H9 (cell line): ENCODE measurements at regions not wholly inside any gene's neighbourhood (a gene's known extent, or its start where the extent isn't known, plus 50 kb on each side); places are given as distances from the start of the nearest gene placed in this dataset.

ENCODE experiments used
- DNase-seq: peaks from one replicate; pipeline ENCODE4 v3.0.0-alpha.2; 2017
- H2AFZ ChIP-seq: one replicate; pipeline ENCODE4 v1.6.1; 2013; ENCODE audit warnings: mild to moderate bottlenecking, low read length, control low read depth, moderate library complexity
- H2AK5ac ChIP-seq: 2 replicates; pipeline ENCODE4 v1.6.1; 2013; ENCODE audit warnings: low read length, control low read depth, mixed read lengths; ENCODE audit not compliant: insufficient read length
- H2BK120ac ChIP-seq: one replicate; pipeline ENCODE4 v1.6.1; 2013; ENCODE audit warnings: low read depth, mild to moderate bottlenecking, low read length, control low read depth, inconsistent platforms; ENCODE audit not compliant: poor library complexity, severe bottlenecking
- H2BK12ac ChIP-seq: 2 replicates; pipeline ENCODE4 v1.6.1; 2013; ENCODE audit warnings: low read length, control low read depth, mixed read lengths, low read depth; ENCODE audit not compliant: insufficient read length
- H2BK15ac ChIP-seq: 2 replicates; pipeline ENCODE4 v1.6.1; 2013; ENCODE audit warnings: low read depth, low read length, control low read depth
- H2BK20ac ChIP-seq: one replicate; pipeline ENCODE4 v1.6.1; 2013; ENCODE audit warnings: low read depth, mild to moderate bottlenecking, low read length, control low read depth, inconsistent platforms; ENCODE audit not compliant: poor library complexity, severe bottlenecking
- H2BK5ac ChIP-seq: 2 replicates; pipeline ENCODE4 v1.6.1; 2013; ENCODE audit warnings: low read length, control low read depth, mixed read lengths; ENCODE audit not compliant: insufficient read length
- H3K14ac ChIP-seq: 2 replicates; pipeline ENCODE4 v1.6.1; 2013; ENCODE audit warnings: low read length, control low read depth; ENCODE audit not compliant: insufficient read depth
- H3K18ac ChIP-seq: 2 replicates; pipeline ENCODE4 v1.6.1; 2013; ENCODE audit warnings: low read depth, mild to moderate bottlenecking, mixed read lengths, low read length, control low read depth; ENCODE audit not compliant: insufficient read length
- H3K23ac ChIP-seq: 2 replicates; pipeline ENCODE4 v1.6.1; 2013; ENCODE audit warnings: low read length, control low read depth, mixed read lengths, low read depth; ENCODE audit not compliant: insufficient read length
- H3K23me2 ChIP-seq: 2 replicates; pipeline ENCODE4 v1.6.1; 2013; ENCODE audit warnings: low read depth, mild to moderate bottlenecking, mixed read lengths, low read length, control low read depth; ENCODE audit not compliant: insufficient read length, poor library complexity, severe bottlenecking
- H3K27ac ChIP-seq: 2 replicates; pipeline ENCODE4 v1.5.1; 2013; ENCODE audit warnings: low read length, control low read depth, mixed read lengths, low read depth; ENCODE audit not compliant: insufficient read length
- H3K27me3 ChIP-seq: 2 replicates; pipeline ENCODE4 v1.6.1; 2013; ENCODE audit warnings: low read length, control low read depth, inconsistent platforms; ENCODE audit not compliant: insufficient read depth
- H3K4ac ChIP-seq: 2 replicates; pipeline ENCODE4 v1.6.1; 2013; ENCODE audit warnings: low read depth, mild to moderate bottlenecking, control low read depth, inconsistent platforms, low read length, moderate library complexity
- H3K4me1 ChIP-seq: 2 replicates; pipeline ENCODE4 v1.6.1; 2013; ENCODE audit warnings: low read length, control low read depth, inconsistent platforms; ENCODE audit not compliant: insufficient read depth
- H3K4me2 ChIP-seq: 2 replicates; pipeline ENCODE4 v1.6.1; 2013; ENCODE audit warnings: low read length, control low read depth, mixed read lengths; ENCODE audit not compliant: insufficient read length, insufficient read depth
- H3K56ac ChIP-seq: 2 replicates; pipeline ENCODE4 v1.6.1; 2013; ENCODE audit warnings: low read depth, mild to moderate bottlenecking, mixed read lengths, low read length, control low read depth; ENCODE audit not compliant: insufficient read length
- H3K79me1 ChIP-seq: 2 replicates; pipeline ENCODE4 v1.6.1; 2013; ENCODE audit warnings: low read depth, mild to moderate bottlenecking, moderate library complexity, low read length, control low read depth, inconsistent platforms; ENCODE audit not compliant: insufficient read depth, poor library complexity, severe bottlenecking
- H3K79me2 ChIP-seq: 2 replicates; pipeline ENCODE4 v1.6.1; 2013; ENCODE audit warnings: low read length, control low read depth, inconsistent platforms; ENCODE audit not compliant: insufficient read depth
- H3K9ac ChIP-seq: 2 replicates; pipeline ENCODE4 v1.6.1; 2013; ENCODE audit warnings: low read length, control low read depth, mixed read lengths; ENCODE audit not compliant: insufficient read length; ENCODE audit errors: extremely low read depth
- H3K9me3 ChIP-seq: one replicate; pipeline ENCODE4 v1.6.1; 2013; ENCODE audit warnings: low read depth, low read length, inconsistent platforms; ENCODE audit not compliant: control insufficient read depth
- H3T11ph ChIP-seq: one replicate; pipeline ENCODE4 v1.6.1; 2013; ENCODE audit warnings: mild to moderate bottlenecking, low read length, control low read depth, inconsistent platforms
- H4K20me1 ChIP-seq: one replicate; pipeline ENCODE4 v1.6.1; 2013; ENCODE audit not compliant: control insufficient read depth, insufficient read length, insufficient read depth
- H4K5ac ChIP-seq: 2 replicates; pipeline ENCODE4 v1.6.1; 2013; ENCODE audit warnings: low read depth, mild to moderate bottlenecking, mixed read lengths, low read length, control low read depth; ENCODE audit not compliant: insufficient read length
- H4K8ac ChIP-seq: replicated peaks from 2 replicates; pipeline ENCODE4 v1.6.1; 2013; ENCODE audit warnings: low read length, control low read depth, mixed read lengths, low read depth; ENCODE audit not compliant: insufficient read length
- H4K91ac ChIP-seq: 2 replicates; pipeline ENCODE4 v1.6.1; 2013; ENCODE audit warnings: low read depth, mild to moderate bottlenecking, moderate library complexity, mixed read lengths, low read length, control low read depth; ENCODE audit not compliant: insufficient read length
- H3K27ac Mint-ChIP-seq, 3 experiments: 2 replicates in 2 of 3; 3 replicates in 1 of 3; pipeline ENCODE4 v1.8.0; 2020 to 2021; ENCODE audit warnings: mixed read lengths in 3 of 3, mild to moderate bottlenecking in 1 of 3, moderate library complexity in 1 of 3
- H3K27me3 Mint-ChIP-seq: 2 replicates; pipeline ENCODE4 v1.8.0; 2021; ENCODE audit warnings: low read depth, mild to moderate bottlenecking, moderate library complexity, mixed read lengths
- H3K36me3 Mint-ChIP-seq, 3 experiments: 2 replicates in 2 of 3; 3 replicates in 1 of 3; pipeline ENCODE4 v1.8.0; 2020 to 2021; ENCODE audit warnings: low read depth in 3 of 3, mixed read lengths in 3 of 3; ENCODE audit not compliant: insufficient read depth in 1 of 3
- H3K4me1 Mint-ChIP-seq, 2 experiments: 2 replicates each; pipeline ENCODE4 v1.8.0; 2020; ENCODE audit warnings: mixed read lengths in 2 of 2
- H3K4me3 Mint-ChIP-seq, 2 experiments: 2 replicates in 1 of 2; 3 replicates in 1 of 2; pipeline ENCODE4 v1.8.0; 2020 to 2021; ENCODE audit warnings: mild to moderate bottlenecking in 2 of 2, mixed read lengths in 2 of 2, moderate library complexity in 1 of 2
- H3K9me3 Mint-ChIP-seq, 2 experiments: 2 replicates in 1 of 2; 3 replicates in 1 of 2; pipeline ENCODE4 v1.8.0; 2020; ENCODE audit warnings: mild to moderate bottlenecking in 2 of 2, mixed read lengths in 2 of 2, moderate library complexity in 1 of 2
- WGBS: extraction: QIAGEN DNeasy Blood & Tissue Kit; methylation state at CpG from one replicate; pipeline ENCODE4 v1.1.7; 2013; ENCODE audit warnings: missing lambda C conversion rate, low lambda C conversion rate, mixed read lengths; ENCODE audit not compliant: insufficient read length; ENCODE audit errors: extremely low coverage; 5-methylcytosine and 5-hydroxymethylcytosine counted together
- TF ChIP-seq, protein P1 (sequence below): fragments of 200-600 bp; sonication (generic); conservative IDR thresholded peaks from 3 replicates; pipeline ENCODE4 v1.8.0; 2021; ENCODE audit warnings: antibody characterized with exemption, mild to moderate bottlenecking

DNA sequence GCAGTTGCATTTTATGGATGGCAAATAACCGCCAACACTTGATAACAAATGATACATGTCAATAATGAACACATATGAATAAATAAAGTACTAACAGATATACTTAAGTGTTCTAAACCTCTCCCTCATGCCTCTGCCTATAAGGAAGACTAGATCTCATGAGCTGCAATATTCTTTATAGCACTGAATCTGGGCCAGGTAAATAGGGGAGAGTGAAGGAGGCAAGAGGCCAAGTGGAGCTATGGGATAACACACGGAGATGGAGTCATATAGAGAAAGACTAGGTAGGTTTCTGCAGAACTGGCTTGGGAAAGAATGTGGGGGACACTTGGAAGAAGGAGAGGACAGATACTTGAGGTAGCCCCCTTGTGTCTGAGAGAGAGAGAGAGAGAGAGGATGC, 354.2 kb upstream of the CFAP20DC start:
- Histone ChIP-seq H3K79me2 (no peaks in the 10 kb centered on the region), H2BK20ac (no peak overlapping the region), H3K18ac (no peak overlapping the region), H3K4me1 (peaks cover 2% of the 10 kb centered on the region; the same call in 1 of the 2 replicates), H4K91ac (no peak overlapping the region), H2BK12ac (no peak overlapping the region), H2BK120ac (no peak overlapping the region), H3K4me2 (no peak overlapping the region), H4K20me1 (no peaks in the 10 kb centered on the region), H3K27me3 (no peaks in the 10 kb centered on the region), H3K14ac (no peak overlapping the region), H3K56ac (no peak overlapping the region), H3K9ac (no peak overlapping the region), H2BK15ac (no peak overlapping the region), H3K27ac (no peak overlapping the region), H2AFZ (no peak overlapping the region), H3K4ac (no peak overlapping the region), H3K79me1 (no peaks in the 10 kb centered on the region), H3T11ph (no peak overlapping the region), H3K23ac (no peak overlapping the region), H3K23me2 (no peaks in the 10 kb centered on the region), H3K9me3 (no peaks in the 10 kb centered on the region), H4K5ac (no peak overlapping the region), H4K8ac (no peak overlapping the region), H2AK5ac (no peak overlapping the region), H2BK5ac (no peak overlapping the region)
- no peaks in the 10 kb centered on the region for H3K36me3 Mint-ChIP-seq
- TF ChIP-seq, protein P1, sequence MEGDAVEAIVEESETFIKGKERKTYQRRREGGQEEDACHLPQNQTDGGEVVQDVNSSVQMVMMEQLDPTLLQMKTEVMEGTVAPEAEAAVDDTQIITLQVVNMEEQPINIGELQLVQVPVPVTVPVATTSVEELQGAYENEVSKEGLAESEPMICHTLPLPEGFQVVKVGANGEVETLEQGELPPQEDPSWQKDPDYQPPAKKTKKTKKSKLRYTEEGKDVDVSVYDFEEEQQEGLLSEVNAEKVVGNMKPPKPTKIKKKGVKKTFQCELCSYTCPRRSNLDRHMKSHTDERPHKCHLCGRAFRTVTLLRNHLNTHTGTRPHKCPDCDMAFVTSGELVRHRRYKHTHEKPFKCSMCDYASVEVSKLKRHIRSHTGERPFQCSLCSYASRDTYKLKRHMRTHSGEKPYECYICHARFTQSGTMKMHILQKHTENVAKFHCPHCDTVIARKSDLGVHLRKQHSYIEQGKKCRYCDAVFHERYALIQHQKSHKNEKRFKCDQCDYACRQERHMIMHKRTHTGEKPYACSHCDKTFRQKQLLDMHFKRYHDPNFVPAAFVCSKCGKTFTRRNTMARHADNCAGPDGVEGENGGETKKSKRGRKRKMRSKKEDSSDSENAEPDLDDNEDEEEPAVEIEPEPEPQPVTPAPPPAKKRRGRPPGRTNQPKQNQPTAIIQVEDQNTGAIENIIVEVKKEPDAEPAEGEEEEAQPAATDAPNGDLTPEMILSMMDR = no peak
- no peak for DNase-seq
- no peaks in the 10 kb centered on the region for H3K9me3 Mint-ChIP-seq
- peaks cover 9 to 11% of the 10 kb centered on the region in 2 experiments for H3K4me1 Mint-ChIP-seq
- H3K27ac Mint-ChIP-seq = no peak overlapping the region
- H3K4me3 Mint-ChIP-seq = no peak overlapping the region
- peaks cover 19% of the 10 kb centered on the region for H3K27me3 Mint-ChIP-seq
- no CpG with 5 or more reads among the region's 2 CpGs for WGBS
